T-helper 1 cell treated with Interleukin-12 subunit alpha and Interleukin-12 subunit beta and Interleukin-4 antibody, amounts not matched to agents 30 ng/mL and 1 ng/mL, for 36 hours (primary cell): ENCODE measurements at regions not wholly inside any gene's neighbourhood (a gene's known extent, or its start where the extent isn't known, plus 50 kb on each side); places are given as distances from the start of the nearest gene placed in this dataset.

ENCODE experiments used
- intact Hi-C: fragments of 100-400 bp; cut with micrococcal nuclease; formaldehyde crosslinking; loops from one replicate; pipeline ENCODE4 v1.15.1; 2024

GRCh38 chr21:28257276-28257675 lies 735.4 kb downstream of the LTN1 start:
- intact Hi-C loops, result no loop called here

- intact Hi-C loops, result no loop called here
These were observed 735.8 kb downstream of the LTN1 start for GRCh38 chr21:28256837-28257236.

GRCh38 chr21:28256420-28256831 lies 736.3 kb downstream of the LTN1 start:
- intact Hi-C loops, result no loop called here

- intact Hi-C loops, result no loop called here
These were observed 738.7 kb downstream of the LTN1 start for GRCh38 chr21:28253961-28254360.

- intact Hi-C loops, result no loop called here
These were observed 739.3 kb downstream of the LTN1 start for GRCh38 chr21:28253338-28253737.

GRCh38 chr21:28252928-28253327 lies 739.7 kb downstream of the LTN1 start:
- intact Hi-C loops, result no loop called here

- intact Hi-C loops, result no loop called here
These were observed 741.7 kb downstream of the LTN1 start for GRCh38 chr21:28250946-28251345.

- intact Hi-C loops, result no loop called here
These were observed 745.1 kb downstream of the LTN1 start for GRCh38 chr21:28247454-28248020.

- intact Hi-C loops, result no loop called here
These were observed 752.1 kb downstream of the LTN1 start for GRCh38 chr21:28240586-28240985.

- intact Hi-C loops, result no loop called here
These were observed 753.3 kb downstream of the LTN1 start for GRCh38 chr21:28239340-28239739.

- intact Hi-C loops, result no loop called here
These were observed 755.0 kb downstream of the LTN1 start for GRCh38 chr21:28237661-28238060.

GRCh38 chr21:28235169-28235895 lies 757.3 kb downstream of the LTN1 start:
- intact Hi-C loops, result no loop called here

- intact Hi-C loops, result no loop called here
These were observed 758.4 kb downstream of the LTN1 start for GRCh38 chr21:28234326-28234725.

- intact Hi-C loops, result no loop called here
These were observed 759.0 kb downstream of the LTN1 start for GRCh38 chr21:28233536-28234220.

- intact Hi-C loops, result no loop called here
These were observed 762.1 kb downstream of the LTN1 start for GRCh38 chr21:28230559-28230958.

- intact Hi-C loops, result no loop called here
These were observed 762.9 kb downstream of the LTN1 start for GRCh38 chr21:28229814-28230213.

GRCh38 chr21:28228636-28228995 lies 764.1 kb downstream of the LTN1 start:
- intact Hi-C loops, result no loop called here

GRCh38 chr21:28227881-28228635 lies 764.6 kb downstream of the LTN1 start:
- intact Hi-C loops, result no loop called here

- intact Hi-C loops, result no loop called here
These were observed 766.1 kb downstream of the LTN1 start for GRCh38 chr21:28226563-28226962.

- intact Hi-C loops, result no loop called here
These were observed 768.4 kb downstream of the LTN1 start for GRCh38 chr21:28224191-28224726.

- intact Hi-C loops, result no loop called here
These were observed 770.7 kb downstream of the LTN1 start for GRCh38 chr21:28221984-28222383.

GRCh38 chr21:28220680-28221079 lies 772.0 kb downstream of the LTN1 start:
- intact Hi-C loops, result no loop called here
